ENCODE measurements at regions not wholly inside any gene's neighbourhood (a gene's known extent, or its start where the extent isn't known, plus 50 kb on each side); places are given as distances from the start of the nearest gene placed in this dataset.

DNA sequence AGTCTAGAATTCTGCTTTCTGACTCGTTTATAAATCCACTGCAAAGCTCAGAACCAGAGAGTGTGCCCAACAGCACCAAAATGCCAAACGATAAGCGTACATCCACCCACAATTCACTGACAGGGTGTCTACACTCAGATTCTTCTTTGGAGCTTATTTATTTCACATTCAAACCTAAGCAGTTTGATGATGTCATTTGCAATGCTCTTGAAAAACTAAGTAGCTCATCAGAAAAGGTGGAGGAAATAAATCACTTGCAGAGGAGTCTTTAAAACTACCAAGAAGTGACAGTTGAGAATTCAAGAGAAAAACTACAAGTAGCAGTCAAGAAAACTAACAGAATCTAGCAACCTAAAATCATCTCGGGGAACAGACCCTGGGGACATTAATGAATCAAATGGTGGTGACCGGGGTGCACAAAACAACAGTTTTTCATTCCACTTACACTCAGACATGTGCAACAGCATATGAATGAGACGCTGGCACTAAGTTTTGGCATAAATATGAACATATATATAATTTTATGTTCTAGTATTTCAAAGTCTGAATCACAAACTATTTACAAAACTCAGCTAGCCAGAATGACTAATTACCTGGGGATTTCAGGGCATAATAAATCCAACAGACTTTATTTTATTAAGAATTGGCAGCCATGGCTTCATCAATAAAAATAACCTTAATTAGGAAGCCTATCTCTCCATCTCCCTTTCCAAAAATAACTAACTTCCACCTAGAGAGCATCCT, 119.4 kb downstream of the SIPA1L2 start:
- TF ChIP-seq, protein P1, sequence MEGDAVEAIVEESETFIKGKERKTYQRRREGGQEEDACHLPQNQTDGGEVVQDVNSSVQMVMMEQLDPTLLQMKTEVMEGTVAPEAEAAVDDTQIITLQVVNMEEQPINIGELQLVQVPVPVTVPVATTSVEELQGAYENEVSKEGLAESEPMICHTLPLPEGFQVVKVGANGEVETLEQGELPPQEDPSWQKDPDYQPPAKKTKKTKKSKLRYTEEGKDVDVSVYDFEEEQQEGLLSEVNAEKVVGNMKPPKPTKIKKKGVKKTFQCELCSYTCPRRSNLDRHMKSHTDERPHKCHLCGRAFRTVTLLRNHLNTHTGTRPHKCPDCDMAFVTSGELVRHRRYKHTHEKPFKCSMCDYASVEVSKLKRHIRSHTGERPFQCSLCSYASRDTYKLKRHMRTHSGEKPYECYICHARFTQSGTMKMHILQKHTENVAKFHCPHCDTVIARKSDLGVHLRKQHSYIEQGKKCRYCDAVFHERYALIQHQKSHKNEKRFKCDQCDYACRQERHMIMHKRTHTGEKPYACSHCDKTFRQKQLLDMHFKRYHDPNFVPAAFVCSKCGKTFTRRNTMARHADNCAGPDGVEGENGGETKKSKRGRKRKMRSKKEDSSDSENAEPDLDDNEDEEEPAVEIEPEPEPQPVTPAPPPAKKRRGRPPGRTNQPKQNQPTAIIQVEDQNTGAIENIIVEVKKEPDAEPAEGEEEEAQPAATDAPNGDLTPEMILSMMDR (conservative IDR thresholded peaks at IDR 0.05; ENCODE audit: low read depth, low read length) = no peak
- TF ChIP-seq EZH2 (IDR thresholded peaks at IDR 0.05; ENCODE audit: low read length, unreplicated experiment) (no peak), EZH2phosphoT487 (IDR thresholded peaks at IDR 0.05; ENCODE audit: borderline replicate concordance, low read length) (no peak)

All from PC-3 (cell line).